HG03469 (cell line): ENCODE measurements at regions not wholly inside any gene's neighbourhood (a gene's known extent, or its start where the extent isn't known, plus 50 kb on each side); places are given as distances from the start of the nearest gene placed in this dataset.

Experiments used
- ATAC-seq: cut with Tn5 transposase; IDR thresholded peaks from one replicate; pipeline ENCODE4 v1.9.1; 2021; ENCODE audit warnings: mild to moderate bottlenecking, moderate library complexity, moderate number of reproducible peaks; ENCODE audit not compliant: unreplicated experiment

GRCh38 chr5:129821477-129822131 is 73.7 kb downstream of the MINAR2 start:
- no peak for ATAC-seq

- ATAC-seq: no peak
Measured at GRCh38 chr5:129830288-129830687, 74.0 kb upstream of the CHSY3 start.

- no peak for ATAC-seq
Measured at GRCh38 chr5:129836321-129836720, 67.9 kb upstream of the CHSY3 start.

- no peak for ATAC-seq
Measured at GRCh38 chr5:129844764-129845163, 59.5 kb upstream of the CHSY3 start.

- peak; percentile 96 for ATAC-seq
Measured at GRCh38 chr5:129852747-129853352, 51.4 kb upstream of the CHSY3 start.

GRCh38 chr5:129853588-129853987 is 50.7 kb upstream of the CHSY3 start:
- ATAC-seq: no peak
